ENCODE measurements at regions not wholly inside any gene's neighbourhood (a gene's known extent, or its start where the extent isn't known, plus 50 kb on each side); places are given as distances from the start of the nearest gene placed in this dataset.

DNA sequence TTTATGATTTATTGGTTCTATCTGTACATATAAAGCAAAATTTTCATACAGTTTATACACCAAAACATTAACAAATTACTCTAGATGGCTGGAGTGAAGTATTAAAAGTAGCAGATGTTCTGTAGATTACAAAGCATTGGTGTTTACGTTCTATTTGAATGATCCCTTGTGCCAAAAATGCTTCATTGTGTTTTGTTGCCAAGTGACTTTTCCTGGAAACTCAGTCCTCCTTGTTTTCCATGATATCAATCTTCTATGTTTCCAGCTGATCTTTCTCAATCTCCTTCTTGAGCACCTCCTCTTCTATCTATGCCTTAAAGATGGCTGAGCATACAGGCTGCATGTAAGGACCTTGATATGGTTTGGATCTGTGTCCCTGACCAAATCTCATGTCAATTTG is 263.6 kb upstream of the CTSO start:
- TF ChIP-seq, protein P1, sequence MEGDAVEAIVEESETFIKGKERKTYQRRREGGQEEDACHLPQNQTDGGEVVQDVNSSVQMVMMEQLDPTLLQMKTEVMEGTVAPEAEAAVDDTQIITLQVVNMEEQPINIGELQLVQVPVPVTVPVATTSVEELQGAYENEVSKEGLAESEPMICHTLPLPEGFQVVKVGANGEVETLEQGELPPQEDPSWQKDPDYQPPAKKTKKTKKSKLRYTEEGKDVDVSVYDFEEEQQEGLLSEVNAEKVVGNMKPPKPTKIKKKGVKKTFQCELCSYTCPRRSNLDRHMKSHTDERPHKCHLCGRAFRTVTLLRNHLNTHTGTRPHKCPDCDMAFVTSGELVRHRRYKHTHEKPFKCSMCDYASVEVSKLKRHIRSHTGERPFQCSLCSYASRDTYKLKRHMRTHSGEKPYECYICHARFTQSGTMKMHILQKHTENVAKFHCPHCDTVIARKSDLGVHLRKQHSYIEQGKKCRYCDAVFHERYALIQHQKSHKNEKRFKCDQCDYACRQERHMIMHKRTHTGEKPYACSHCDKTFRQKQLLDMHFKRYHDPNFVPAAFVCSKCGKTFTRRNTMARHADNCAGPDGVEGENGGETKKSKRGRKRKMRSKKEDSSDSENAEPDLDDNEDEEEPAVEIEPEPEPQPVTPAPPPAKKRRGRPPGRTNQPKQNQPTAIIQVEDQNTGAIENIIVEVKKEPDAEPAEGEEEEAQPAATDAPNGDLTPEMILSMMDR (IDR thresholded peaks at IDR 0.05): no peak
- TF ChIP-seq POLR2A (IDR thresholded peaks at IDR 0.05): no peak

Measured in esophagus squamous epithelium (tissue), 4 donors.